Effector CD4-positive, alpha-beta T cell (primary cell): ENCODE measurements at regions not wholly inside any gene's neighbourhood (a gene's known extent, or its start where the extent isn't known, plus 50 kb on each side); places are given as distances from the start of the nearest gene placed in this dataset.
"Not testable (repeated sequence)": the region's sequence is repeated elsewhere in the genome, so short reads cannot be mapped to it uniquely, and the experiment has no call there.

Source experiments
- DNase-seq: peaks from one replicate; pipeline ENCODE4 v3.0.0-alpha.2; 2020

DNA sequence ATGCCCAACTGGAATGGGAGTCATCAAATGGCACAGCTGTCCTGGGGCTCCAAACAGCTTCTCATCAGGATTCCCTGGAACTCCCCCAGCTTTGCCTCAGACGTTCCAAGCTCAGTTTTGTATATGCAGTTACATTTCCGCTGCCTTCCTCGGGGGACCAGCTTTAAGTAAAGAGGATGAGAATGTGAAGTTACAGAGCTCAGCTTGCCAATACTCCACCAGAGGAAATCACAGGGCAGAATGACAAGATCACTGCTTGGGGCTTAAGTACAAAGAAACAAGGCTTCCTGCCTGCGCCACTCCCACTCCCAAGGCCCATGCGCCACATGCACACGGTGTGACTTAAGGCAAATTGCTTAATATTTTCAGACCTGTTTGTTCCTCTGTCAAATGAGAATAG, 272.4 kb upstream of the CDH11 start:
- no peak for DNase-seq

DNA sequence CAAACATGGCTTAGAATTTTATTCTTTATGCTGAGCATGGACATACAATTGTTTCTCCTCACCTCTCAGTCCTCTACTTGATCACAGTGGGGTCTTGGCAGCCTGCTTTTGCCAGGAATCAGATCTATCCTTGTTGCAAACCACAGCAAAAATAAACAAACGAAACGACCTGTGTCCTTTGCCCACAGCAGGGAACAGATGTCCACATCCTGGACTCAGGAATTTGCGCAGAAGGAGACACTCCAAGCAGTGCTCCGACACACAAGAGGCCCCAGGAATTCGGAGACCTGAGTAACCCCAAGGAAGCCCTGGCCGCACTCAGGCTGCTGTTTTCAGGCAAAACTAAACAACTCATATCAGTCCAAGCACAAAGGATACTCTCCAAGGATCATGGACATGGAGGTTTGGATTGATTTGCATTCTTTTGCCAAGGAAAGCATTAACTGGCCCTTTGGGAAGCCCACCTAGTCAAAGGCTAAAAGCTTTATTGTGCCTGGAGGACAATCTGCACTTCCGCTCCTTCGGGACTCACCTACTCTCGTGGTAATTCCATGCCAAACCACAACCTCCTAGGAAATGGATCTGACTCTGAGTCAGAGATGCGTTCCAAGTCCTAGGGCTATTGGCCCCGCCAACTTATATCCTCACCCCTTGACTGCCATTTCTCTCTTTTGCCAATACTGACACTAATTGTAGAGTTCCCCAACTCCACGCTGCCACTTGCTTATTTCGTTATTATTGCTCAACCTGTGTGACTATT, 271.1 kb upstream of the CDH11 start:
- DNase-seq: no peak

DNA sequence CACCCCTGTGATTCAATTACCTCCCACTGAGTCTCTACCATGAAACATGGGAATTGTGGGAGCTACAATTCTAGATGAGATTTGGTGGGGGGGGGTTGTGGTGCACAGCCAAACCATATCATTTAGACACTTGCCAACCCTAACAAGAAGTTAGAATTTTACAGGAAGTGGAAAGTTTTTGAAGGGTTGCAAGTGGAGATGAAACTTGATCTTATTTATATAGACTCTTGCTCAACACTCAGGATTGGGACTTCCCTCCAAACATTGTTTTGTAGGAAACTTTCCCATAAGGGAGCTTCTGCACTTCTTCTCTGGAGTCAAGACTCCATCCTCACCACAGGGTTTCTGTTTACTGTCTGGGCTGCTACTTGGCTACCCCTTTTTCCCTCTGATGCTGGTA, 266.7 kb upstream of the CDH11 start:
- no peak for DNase-seq

DNA sequence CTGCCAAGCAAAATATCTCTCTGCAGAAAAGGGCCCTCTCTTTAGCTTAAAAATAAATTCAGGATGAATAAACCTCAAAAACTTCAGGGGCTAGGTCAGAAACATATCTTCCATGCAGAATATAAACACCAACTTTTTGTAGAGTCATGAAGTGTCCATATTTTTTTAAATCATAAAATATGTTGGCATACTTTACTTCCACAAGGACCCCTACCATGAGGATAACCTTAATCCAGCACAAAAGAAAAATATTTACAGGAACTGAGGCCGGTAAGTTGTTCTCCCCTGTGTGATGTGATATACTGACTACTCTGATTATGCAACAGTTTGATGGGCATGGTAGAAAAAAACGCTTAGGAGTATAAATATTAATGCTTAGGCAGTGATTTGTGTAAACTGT, 264.8 kb upstream of the CDH11 start:
- no peak for DNase-seq

DNA sequence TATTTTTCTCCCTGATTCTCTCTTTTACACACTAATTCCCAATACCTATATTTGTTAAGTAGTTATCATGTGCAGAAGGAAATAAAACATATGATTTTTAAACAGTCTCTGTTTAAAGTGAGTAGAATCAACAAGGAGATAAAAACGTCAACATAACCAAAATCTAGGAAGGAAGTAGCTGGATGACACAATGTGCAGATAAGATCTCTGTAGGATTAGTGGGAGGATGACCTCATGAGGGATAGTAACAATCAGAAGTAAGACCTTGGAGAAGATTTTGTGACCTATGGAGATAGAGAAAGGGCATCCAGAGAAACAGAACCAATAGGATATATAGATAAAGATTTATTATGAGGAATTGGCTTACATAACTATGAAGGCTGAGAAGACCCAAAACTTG, 262.6 kb upstream of the CDH11 start:
- DNase-seq: no peak

DNA sequence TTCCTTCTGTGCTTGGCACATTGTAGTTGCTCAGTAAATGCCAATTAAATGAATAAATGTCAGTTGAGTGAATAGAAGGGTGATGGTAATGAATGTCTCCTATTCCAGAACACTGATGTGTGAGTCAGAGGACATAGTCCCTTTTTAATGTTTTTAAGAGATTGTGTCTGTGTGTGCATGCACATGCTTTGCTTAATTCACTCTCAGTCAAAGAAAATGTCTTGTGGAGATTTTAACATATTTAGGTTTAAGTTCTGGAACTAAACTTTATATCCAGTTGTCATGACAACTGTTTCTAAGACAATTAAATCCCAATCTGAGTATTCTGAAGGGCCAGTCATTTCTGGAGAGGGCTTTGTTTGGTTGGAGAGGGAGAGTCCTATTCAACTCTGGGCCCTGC, 255.3 kb upstream of the CDH11 start:
- no peak for DNase-seq

DNA sequence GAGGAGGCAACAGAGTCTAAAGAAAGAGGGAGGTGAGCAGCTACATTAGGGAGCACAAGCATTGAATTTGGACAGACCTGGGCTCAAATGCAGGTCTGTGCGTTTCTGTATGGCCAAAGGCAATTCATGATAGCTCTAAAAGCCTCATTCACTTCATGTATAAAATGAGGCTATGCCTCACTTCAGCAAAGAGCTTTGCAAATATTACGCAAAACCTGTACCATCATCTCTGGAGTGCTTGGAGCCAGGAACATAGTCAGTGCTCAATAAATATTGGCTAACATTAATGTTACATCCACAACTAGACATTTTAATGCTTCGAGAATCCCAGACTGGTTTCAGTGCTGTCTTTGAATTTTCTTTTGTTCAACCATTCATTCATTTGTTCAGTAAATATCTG, 254.7 kb upstream of the CDH11 start:
- no peak for DNase-seq

DNA sequence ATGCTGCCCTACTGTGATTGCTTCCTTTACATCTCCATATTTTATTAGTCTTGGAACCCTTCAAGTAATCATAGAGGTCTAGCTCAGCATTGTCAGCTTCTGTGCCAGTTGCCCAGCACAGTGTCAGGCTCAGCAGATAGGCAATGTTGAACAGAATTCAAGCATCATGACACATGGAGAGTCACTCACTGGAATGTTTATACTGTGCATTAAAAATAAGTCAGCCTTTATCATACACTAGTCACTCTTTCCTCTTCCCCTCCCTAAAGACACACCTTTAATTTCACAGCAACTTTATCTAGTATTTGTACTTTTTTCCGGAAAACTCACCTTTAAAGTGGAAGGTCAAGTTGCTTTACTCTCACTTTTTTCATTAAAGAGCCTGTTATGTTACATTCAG, 253.8 kb upstream of the CDH11 start:
- DNase-seq: no peak

DNA sequence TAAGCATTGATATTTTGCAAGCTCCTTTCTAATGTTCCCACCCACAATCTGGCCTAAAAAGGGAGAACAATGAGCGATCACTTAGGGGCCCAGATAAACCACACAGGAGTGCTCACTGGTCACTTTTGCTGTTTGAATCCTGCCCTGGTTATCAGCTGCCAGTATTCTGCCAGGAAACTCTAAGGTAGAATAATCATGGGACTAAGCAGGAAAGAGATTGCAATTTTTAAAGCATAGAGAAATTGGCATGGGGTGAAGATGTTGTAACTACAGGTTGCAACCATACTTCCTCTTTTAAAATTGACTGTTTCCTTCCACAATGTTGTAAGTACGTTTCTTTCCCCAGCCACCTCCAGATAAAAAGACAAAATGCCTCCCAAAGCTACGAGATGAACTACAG, 251.2 kb upstream of the CDH11 start:
- no peak for DNase-seq

DNA sequence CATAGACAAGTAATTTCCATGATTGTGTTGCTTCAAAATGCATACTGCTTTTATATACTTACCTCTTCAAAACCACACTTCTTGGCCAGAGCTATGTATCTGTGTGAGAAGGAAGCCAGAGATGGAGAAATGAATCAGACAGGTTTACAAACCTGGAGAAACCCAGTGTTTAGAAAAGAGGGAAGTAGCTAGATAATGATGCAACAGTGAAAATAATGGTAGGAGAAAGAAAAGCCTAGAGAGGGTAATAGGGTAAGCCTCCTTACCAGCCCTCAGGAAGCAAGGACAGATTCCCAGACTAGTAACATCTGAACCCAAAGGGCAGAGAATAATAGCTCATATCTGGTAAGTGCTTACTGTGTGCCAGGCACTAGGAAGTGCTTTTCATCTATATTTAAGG, 250.3 kb upstream of the CDH11 start:
- DNase-seq: no peak

DNA sequence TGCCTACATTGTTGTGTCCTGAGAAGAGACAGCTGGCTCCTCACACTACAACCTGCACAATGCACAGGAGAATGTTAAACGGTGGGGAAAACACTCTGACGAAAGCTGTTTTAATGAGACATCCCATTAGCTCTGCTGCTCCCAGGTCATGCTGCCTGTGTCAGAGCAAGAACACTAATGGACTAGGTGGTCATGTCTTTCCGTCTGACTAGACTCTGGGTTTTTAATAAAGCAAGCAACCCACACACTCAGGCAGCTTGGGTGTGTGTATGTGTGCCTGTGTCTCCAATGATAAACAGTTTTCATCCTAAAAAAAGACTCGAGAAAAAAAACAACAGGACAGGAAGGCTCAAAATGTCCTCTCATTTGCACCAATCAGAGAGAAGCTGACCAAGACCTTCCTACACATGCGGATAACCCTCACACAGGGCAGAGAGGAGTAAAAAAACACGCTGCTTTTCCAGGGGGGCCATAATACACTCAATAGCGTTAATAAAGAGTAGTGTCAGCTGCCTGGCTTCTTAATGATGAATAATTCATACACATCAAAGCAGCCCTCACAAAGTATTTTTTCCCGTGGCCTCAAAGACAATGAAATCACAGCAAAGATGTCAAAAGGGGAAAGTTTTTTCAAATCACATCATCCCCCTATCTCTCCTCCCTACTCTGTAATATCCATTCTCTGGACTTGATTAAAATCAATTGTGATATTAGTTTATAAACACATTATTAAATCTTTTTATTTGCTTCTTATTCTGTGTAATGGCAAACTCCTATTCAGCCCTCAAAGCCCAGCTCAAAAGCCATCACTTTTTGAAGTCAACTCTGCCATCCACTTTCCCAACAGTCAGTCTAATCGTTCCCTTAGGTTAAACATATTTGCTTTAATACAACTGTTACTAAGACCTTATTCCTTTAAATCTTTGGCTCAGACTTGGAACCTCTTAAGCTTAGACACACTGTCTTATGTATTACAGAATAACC, 244.2 kb upstream of the CDH11 start:
- no peak for DNase-seq

DNA sequence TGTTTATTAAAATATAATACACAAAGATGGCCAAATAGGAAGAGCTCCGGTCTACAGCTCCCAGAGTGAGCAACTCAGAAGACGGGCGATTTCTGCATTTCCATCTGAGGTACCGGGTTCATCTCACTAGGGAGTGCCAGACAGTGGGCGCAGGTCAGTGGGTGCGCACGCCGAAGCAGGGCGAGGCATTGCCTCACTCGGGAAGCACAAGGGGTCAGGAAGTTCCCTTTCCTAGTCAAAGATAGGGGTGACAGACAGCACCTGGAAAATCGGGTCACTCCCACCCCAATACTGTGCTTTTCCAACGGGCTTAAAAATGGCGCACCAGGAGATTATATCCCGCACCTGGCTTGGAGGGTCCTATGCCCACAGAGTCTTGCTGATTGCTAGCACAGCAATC, 234.9 kb upstream of the CDH11 start:
- DNase-seq: not testable (repeated sequence)

DNA sequence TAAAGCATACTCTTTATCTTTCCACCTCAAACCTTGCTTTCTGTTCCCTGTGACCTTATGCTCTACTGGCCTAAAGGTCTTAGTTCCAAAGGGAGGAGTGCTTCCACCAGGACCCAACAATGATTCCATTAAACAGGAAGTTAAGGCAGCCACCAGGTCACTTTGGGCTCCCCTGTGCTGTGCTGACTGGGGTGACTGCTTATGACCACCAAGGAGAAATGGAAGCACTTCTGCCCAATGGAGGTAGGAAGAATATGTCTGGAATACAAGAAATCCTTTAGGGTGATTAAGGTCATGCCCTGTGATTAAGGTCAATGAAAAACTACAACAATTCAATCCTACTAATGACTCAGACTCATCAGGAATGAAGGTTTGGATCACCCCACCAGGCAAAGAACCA, 233.8 kb upstream of the CDH11 start:
- DNase-seq: no peak

DNA sequence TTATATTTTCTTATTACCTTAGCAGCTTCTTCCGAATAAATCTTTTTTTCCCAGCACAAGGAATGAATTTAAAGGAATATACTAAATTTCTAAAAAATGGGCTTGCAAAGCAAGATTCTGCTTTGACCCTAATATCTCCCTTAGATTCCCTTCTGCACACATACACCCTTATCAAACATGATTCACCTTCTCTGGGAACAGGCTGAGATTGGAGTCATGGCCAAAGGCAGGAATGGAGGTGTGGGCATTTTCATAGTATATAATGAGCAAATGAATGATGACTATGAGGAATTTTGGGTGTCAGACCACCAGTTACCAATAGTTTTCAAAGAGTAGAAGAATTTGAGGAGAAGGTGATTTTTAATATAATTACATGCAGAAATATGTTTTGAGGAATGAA, 231.3 kb upstream of the CDH11 start:
- no peak for DNase-seq

DNA sequence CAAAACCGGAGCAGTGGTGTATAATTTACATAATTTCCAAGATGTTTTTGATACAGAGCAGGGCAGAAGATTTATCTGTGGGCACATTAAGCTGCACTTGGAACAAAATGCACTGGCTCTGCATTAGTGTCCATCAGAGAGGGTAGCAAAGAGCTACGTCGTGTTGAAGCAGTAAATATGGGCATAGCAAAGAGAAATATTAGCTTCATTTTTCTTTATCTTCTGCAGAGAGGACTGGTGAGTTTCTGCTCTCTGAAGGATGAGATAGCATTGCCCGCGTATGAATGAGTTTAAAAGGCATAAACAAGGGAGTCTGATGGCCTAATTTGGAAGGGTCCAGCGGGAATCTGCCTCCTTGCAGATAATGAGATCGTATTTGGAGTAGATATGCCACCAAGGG, 227.8 kb upstream of the CDH11 start:
- DNase-seq: no peak

DNA sequence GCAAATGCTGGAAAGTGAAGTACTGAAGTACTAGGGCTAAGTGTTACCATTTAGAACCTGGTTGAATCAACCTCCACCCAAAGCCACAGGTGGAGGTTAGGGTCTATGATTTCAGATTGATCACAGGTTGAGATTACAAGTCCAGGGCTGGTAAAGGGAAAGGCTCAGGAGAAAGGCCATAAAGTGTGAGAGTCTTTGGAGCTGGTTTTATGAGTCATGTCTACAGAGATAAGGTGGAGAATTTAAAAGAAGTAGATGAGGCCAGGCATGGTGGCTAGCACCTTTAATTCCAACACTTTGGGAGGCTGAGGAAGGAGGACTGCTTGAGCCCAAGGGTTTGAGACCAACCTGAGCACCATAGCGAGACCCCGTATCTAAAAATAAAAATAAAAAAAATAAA, 221.7 kb upstream of the CDH11 start:
- DNase-seq: no peak

DNA sequence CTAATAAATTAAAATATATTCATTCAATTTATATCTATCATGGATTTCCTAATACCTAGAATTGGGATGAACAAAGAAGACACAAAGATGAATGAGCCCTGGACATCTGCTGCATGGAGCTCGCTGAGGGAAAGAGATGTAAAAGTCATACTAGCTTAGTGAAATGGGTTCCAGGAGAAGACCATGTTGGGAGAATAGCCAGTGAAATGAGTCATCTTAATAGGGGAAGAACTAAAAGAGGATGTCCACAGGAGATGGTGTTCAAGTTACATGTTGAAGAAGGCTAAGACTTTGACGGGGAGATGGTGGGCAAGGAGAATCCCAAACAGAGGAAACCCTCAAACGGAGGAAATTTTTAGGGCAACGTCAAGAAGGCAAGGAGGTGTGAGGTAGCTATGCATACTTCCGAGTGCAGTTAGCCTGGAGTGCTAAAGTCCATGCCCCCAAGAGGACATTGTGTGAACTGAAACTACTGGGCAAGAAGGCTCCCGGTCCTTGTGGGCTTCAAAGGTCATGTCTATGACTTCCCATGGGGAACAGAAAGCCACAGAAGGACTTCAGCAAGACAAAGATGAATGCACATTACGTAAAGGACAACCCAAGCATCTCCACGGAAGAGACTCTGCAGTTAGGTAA, 220.5 kb upstream of the CDH11 start:
- DNase-seq: no peak

DNA sequence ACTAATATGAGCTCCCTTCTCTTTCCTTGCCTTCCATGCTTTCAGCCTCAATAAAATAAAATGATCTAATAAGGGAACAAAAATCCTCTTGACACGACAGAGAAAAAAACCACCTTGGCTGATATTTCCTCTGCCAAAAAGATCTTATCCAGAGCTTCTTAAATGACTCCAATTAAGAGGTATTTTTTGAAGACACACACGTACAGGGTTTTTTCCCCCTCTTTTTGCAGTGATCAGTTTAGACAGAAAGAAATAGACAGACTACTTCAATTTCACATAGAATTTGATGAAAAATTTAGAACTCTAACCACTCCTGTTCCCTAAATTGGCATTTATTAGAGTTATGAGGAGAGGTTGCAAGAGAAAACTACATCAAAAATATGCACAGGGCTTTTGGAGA, 217.2 kb upstream of the CDH11 start:
- no peak for DNase-seq

DNA sequence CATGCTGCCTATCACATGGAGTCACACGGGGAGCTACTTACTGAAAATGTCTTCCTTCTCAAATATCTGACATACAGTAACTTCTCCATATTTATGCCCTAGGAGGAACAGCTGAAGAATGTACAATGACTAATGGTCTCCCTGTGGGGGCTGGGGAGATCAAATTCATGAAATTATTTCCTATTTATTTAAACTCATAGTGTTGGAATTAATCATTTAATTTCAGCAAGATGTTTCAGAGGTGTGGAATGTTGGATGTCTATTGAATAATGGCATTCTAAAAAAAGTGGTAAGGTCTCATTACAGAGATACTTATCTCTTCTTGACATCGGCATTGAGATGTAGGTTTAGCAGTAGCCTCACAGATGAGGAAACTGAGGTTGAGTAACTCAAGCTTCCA, 214.3 kb upstream of the CDH11 start:
- no peak for DNase-seq

DNA sequence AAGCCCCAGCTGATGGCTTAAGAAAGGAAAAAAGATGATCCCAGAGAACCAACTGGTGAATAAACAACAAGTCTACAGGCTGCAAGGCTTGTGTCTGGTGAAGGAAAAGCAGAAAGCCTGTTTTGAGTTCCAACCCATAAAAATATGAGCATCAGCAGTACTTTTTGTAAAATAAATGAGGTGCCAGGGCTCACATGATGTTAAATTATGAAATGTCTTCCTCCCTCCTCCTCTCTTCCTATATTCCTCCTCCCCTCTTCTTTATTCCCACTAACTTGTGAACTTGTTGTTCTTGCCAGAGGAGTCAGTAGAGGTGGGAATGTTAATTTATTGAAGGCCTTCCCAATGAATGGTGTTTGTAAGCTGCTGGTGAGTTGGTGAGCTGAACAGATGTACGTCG, 212.2 kb upstream of the CDH11 start:
- DNase-seq: no peak

DNA sequence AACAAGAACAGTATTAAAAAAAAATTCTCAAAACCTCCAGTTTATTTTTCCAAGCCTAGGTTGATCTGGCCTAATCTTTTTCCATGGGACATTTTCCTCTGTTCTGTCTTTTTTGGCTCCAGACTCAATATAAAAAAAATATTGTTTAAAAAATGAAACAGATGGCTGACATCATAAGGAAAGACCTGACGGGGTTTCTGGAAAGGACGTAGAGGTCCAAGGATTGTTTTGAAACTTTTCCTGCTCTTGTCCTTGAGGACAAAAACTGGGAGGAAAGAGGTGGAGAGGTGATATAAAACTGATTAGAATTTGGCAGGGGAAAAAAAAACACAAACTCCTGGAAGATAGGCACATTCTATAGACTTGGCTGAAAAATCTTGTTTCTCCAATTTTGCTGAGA, 211.4 kb upstream of the CDH11 start:
- no peak for DNase-seq

DNA sequence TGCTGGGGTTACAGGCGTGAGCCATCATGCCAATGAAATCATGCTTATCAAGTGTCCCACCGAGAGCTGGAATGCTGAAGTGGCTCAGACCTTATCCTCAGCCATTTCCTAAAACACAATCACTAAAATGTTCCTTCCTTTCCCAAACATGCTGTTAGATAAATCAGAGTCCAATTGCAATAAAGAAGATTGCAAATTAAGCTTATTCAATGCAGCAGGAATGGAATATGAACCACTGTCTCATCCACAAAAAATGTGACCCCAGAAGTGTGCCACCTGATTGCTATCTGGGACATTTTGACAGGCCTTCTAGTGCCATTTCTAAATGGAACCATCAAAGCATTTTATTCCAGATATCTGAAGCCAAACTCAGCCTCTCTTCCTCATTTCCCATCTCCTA, 205.5 kb upstream of the CDH11 start:
- no peak for DNase-seq

DNA sequence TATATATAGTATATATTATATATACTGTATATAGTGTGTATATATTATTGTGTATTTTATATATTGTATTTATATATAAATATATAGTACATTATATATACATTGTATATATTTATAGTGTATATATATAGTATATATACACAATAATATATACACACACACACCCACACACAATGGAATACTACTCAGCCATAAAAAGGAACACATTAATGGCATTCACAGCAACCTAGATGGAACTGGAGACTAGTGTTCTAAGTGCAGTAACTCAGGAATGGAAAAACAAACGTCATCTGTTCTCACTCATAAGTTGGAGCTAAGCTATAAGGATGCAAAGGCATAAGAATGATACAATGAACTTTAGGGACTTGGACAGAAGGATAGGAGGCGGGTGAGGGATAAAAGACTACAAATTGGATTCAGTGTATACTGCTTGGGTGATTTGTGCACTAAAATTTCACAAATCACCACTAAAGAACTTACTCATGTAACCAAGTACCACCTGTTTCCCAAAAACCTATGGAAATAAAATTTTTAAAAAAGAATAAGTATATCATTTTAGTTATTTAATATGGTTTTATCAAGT, 201.9 kb upstream of the CDH11 start:
- DNase-seq: no peak
